ENCODE measurements at regions not wholly inside any gene's neighbourhood (a gene's known extent, or its start where the extent isn't known, plus 50 kb on each side); places are given as distances from the start of the nearest gene placed in this dataset.

- DNase-seq (ENCODE audit: low read depth) = no peak
Observed at GRCh38 chr22:49136041-49136815, 691.4 kb downstream of the BRD1 start.

- no peak for DNase-seq (ENCODE audit: low read depth)
Observed at GRCh38 chr22:49134076-49134475, 693.6 kb downstream of the BRD1 start.

GRCh38 chr22:49133541-49133940 is 694.1 kb downstream of the BRD1 start:
- no peak for DNase-seq (ENCODE audit: low read depth)

GRCh38 chr22:49132009-49132408 is 695.7 kb downstream of the BRD1 start:
- no peak for DNase-seq (ENCODE audit: low read depth)

- no peak for DNase-seq (ENCODE audit: low read depth)
Observed at GRCh38 chr22:49129736-49130135, 697.9 kb downstream of the BRD1 start.

- no peak for DNase-seq (ENCODE audit: low read depth)
Observed at GRCh38 chr22:49128874-49129273, 698.8 kb downstream of the BRD1 start.

GRCh38 chr22:49124608-49125007 is 703.1 kb downstream of the BRD1 start:
- no peak for DNase-seq (ENCODE audit: low read depth)

- DNase-seq (ENCODE audit: low read depth) = no peak
Observed at GRCh38 chr22:49123621-49124192, 704.0 kb downstream of the BRD1 start.

- no peak for DNase-seq (ENCODE audit: low read depth)
Observed at GRCh38 chr22:49119551-49119952, 708.1 kb downstream of the BRD1 start.

GRCh38 chr22:49118065-49118464 is 709.6 kb downstream of the BRD1 start:
- no peak for DNase-seq (ENCODE audit: low read depth)

GRCh38 chr22:49117486-49117885 is 710.2 kb downstream of the BRD1 start:
- no peak for DNase-seq (ENCODE audit: low read depth)

GRCh38 chr22:49116486-49117120 is 711.1 kb downstream of the BRD1 start:
- DNase-seq (ENCODE audit: low read depth) = no peak

GRCh38 chr22:49116021-49116420 is 711.7 kb downstream of the BRD1 start:
- no peak for DNase-seq (ENCODE audit: low read depth)

GRCh38 chr22:49115197-49115596 is 712.5 kb downstream of the BRD1 start:
- DNase-seq (ENCODE audit: low read depth) = no peak

- DNase-seq (ENCODE audit: low read depth) = no peak
Observed at GRCh38 chr22:49113758-49114157, 713.9 kb downstream of the BRD1 start.

GRCh38 chr22:49112661-49113626 is 714.7 kb downstream of the BRD1 start:
- DNase-seq (ENCODE audit: low read depth) = no peak

- DNase-seq (ENCODE audit: low read depth) = no peak
Observed at GRCh38 chr22:49112176-49112575, 715.5 kb downstream of the BRD1 start.

GRCh38 chr22:49111085-49111484 is 716.6 kb downstream of the BRD1 start:
- DNase-seq (ENCODE audit: low read depth) = no peak

- no peak for DNase-seq (ENCODE audit: low read depth)
Observed at GRCh38 chr22:49108636-49109315, 718.9 kb downstream of the BRD1 start.

- DNase-seq (ENCODE audit: low read depth) = no peak
Observed at GRCh38 chr22:49107961-49108530, 719.6 kb downstream of the BRD1 start.

GRCh38 chr22:49107561-49107960 is 720.1 kb downstream of the BRD1 start:
- no peak for DNase-seq (ENCODE audit: low read depth)

Measured in activated T-helper 1 cell treated with Interleukin-2 at 50 U/mL for 16 hours (primary cell).